ENCODE measurements at regions not wholly inside any gene's neighbourhood (a gene's known extent, or its start where the extent isn't known, plus 50 kb on each side); places are given as distances from the start of the nearest gene placed in this dataset.

GRCh38 chr7:85386460-85386859 lies 199.6 kb upstream of the SEMA3D start:
- TF ChIP-seq CTCF (IDR thresholded peaks at IDR 0.05 in 4 of 5, conservative IDR thresholded peaks at IDR 0.05 in 1 of 5) (no peak), POLR2A (IDR thresholded peaks at IDR 0.05) (no peak)
